ENCODE measurements at regions not wholly inside any gene's neighbourhood (a gene's known extent, or its start where the extent isn't known, plus 50 kb on each side); places are given as distances from the start of the nearest gene placed in this dataset.

DNA sequence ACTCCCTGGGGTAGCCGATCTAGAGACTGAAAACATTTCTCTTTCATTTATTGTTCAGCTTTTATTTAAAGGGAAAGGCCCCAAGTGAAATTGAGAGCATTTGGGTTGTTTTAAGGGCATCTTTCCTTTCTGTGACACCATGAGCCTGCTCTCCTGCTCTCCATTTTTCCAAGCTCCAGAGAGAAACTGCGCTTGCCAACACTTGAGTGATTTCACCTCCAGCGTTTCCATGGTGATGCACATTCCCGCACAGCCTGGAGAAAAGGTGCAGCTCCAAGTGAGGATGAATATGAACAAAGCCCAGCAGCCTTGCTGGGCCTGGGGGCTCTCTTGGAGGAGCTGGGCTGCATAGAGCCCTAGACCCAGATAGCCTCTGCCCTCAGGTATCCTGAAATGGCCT, 159.2 kb upstream of the PPP2R3A start:
- DNase-seq: no peak

DNA sequence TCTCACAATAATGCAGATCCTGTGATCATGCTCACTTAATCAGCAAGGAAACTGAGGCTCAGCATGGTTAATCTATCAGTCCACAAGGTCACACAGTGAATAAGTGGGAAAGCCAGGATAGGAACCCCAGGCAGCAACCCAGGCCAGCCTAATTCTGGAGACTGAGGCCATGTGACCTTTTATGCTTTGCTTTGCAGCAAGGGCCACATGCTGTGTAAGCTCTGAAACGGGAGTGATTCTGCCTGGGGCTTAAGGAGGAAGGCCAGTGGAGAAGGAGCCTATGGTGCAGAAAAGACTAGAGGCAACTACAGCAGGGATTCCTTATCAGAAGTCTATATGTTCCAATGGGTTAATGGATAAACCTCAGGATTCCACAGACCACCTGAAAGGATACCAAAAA, 157.6 kb upstream of the PPP2R3A start:
- DNase-seq: no peak

DNA sequence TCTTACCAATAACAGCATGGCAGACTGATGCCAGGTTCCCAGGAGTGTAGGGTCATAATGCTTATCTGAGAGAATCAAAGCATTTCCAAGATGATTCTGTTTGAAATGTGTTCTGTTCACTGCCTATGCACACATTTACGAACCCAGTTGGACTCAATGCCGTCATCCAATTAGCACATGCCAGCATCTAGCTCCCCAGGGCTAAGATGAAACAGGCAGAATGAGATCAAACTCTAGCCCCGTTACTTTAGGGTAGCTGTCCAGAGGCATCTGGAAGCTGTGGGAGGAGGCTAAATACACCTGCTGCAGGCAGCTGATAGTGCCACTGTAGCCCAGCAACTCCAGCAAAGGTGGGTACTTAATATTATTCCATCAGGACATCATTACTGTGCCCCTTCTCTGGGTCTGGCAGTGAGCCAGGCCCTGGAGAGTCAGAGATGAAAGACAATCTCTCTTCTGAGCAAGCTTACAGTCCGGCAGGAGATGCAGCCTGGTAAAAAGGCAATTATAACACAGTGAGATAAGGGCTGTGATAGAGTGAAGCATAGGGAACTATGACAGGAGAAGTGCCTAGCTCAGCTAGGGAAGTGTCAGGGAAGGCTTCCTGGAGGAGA, 156.4 kb upstream of the PPP2R3A start:
- no peak for DNase-seq

DNA sequence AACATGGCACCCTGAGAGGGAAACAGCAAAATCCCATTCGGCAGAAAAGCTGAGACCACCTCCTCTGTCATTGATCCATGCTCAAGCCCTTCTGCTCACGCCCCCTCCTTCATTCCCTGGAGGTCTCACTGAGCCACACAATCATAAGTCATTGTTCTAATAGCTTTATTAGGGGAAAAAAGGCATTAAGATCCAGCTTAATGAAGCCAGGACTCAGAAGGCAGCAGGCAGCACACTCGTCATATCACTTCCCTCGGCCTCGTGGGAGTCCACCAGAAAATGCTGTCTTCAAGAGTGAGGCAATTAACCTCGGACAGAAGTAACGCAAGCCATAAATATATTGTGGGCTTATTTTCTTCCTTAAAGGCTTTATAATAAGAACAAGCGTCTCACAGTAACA, 153.9 kb upstream of the PPP2R3A start:
- no peak for DNase-seq

DNA sequence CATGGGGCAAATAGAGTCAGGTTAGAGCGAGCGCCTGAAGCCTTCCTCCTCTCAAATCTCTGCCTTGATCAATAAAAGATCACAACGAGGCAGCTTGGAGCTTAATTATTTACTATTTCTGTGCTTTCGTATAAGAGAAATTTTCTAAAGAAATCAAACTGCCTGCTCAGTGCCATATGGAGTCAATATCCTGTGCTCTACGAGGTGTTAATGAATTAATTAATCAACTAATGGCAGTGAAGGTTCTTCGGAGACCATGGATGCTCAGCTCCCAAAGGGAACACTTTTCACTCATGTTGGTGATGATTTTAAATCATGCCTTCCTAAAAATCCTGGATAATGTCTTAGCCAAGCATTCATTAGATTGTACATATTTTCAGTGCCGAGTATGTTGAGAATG, 153.5 kb upstream of the PPP2R3A start:
- no peak for DNase-seq

DNA sequence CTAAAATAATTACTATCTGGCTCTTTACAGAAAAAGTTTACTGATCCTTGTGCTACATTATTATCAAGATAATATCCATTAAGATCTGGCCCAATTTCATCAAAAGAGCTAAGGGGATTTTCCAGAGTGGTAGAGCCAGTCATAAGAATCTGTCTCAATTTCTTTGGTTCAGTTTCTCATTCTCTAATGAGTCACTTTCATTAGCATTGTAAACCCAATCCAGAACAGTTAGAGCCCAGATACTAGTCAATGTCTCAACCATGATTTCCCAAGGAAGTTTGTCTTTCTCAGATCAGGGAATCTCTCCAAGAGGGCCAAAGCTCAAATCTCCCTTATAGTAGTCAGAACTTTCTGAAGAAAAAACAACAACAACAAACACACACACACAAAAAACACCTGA, 131.1 kb upstream of the PPP2R3A start:
- DNase-seq: no peak

DNA sequence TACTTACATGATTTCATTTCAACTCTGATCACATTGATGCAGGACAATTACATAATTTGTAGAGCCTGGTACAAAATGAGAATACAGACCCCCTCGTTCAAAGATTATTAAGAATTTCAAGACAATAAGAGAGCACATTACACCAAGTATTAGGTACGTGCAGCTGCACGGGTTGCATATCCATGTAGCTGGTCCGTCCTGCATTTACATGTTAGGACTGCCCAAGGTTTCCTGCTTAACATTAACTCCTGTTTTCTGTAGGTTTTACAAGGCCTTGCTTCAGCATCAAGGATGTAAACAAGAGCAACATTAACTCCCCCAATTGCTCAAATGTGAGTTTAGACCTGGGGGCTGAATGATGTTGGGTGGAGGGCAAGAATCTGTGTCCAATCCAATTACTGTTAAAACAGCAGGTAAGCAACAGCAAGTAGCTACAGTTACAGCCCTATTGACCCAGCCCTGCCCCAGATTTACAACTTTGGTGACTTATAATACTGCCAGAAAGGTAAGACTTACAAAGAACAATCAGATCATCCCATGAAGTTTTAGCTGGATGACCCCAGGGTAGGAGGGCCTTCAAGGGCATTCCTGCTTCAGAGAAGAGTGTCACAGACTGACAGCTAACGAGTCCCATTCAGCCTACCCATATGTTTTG, 127.4 kb upstream of the PPP2R3A start:
- DNase-seq: no peak

DNA sequence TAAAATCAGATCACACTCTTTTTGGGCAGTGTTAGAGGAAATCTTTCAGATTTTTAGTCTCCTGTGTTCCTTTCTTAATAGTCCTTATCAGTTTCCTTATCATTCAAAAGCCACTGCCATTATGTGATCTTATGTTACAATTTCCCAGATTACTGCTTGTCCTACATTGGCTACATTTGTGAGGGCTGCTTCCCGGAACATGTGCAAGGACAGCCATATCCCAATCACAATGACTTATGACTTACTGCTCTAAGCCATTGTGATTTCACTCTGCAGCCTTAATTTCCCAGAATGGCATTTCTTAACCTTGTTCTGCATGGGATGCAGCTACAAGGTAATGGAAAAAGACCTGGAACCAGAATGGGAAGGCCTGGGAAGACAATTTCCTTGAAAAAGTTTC, 125.1 kb upstream of the PPP2R3A start:
- no peak for DNase-seq

DNA sequence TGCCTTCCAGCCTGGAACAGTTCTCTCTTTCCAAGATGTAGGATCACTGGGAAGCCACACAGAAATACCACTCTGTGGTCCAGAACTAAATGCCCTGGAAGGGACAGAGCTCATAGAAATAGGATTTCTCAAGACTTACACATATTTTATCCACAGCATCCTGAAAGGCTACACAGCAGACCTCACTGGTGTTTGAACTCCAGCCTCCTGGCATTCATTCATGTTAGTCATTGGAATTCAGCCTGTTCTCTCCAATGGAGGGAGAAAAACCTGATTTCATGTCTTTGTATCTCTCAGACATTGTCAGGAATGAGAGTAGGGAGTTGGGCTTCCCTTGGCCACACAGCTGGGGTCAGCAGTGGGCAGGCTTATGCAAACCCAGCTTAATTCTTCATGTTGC, 121.1 kb upstream of the PPP2R3A start:
- DNase-seq: no peak

DNA sequence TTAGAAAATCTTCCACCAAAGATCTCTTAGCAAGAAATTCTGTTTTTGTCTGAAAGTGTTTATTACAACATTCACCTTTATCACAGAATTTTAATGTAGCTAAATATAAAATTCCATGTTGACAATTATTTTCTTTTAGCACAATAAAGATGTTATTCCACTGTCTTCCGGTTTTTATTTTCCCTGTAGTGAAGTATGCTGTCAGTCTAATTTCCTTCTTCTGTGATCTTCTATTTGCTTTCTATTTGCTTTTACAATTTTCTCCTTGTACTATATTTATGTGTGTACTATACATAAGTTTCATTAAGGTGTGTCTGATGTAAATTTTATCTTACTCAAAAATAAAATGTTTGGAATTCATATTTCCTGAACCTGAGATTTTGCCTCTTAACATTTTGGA, 117.5 kb upstream of the PPP2R3A start:
- DNase-seq: no peak

DNA sequence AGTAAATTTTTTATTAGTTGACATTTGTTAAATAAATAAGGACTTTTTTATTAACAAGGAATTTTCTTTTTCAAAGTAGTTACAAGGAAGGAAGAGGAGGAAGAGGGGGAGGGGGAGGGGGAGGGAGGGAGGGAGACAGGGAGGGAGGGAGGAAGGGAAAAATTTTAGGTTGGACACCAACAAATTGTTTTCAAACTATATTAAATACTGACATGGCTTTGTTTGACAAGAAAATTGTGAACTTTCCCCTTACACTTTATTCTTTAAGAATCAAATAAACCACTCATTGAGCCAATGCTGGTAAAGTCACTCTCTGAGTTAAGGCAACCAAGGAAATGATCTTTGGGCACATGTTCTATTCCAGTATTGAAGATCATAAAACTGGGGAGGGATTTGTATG, 115.7 kb upstream of the PPP2R3A start:
- no peak for DNase-seq

DNA sequence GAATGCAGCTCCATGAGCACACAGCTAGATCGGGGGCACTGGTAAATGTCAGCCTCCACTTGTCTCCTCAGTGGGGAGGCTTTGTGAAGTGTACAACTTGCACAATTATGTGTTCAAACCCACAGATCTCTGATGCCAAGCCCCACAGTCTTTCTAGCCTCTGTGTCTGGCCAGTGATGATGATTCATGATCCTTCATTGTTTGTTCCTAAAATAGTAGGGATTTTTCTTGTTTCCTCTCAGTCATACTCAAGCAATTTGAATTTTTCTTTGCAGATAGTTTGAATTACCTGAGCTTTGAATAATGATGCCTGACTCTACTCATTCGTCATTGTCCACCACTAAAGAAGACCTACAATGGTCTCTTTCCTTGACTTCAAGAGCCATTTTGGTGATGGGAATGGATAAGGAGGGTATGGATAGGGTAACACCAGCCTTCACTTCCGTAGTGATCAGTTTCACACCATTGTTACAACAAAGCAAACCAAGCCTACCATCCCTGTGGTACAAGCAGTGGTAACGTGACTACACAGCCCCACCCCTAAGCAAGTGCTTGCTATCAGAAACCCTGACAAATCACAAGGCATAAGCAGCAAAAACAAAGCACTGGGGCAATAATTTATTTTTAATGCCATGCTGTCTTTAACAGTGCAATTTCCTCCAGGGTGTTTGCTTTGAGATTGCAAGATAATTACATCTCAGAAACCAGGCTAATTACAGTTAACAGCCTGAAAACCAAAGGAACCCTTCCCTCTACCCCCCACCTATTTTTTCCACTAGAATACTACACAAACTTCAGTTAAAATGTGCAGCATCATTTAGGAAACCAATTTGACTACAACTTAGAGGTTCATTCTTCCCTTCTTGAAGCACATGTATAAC, 114.1 kb upstream of the PPP2R3A start:
- no peak for DNase-seq

DNA sequence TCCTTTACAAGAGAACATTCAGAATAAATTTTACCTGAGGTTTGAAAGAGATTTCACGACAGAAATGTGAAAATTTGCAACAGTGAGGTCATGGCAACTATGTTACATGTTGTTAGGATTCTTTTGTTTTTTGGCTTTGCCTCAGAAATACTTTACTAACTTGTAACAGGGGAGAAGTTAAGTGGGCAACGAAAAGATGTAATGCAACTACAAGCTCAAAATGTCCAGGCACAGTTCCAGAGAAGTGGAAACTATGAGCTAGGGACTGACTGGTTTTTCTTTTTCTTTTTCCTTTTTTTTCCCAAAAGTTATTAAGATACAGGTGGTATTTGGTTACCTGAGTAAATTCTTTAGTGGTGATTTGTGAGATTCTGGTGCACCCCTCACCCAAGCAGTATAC, 111.5 kb upstream of the PPP2R3A start:
- DNase-seq: no peak

DNA sequence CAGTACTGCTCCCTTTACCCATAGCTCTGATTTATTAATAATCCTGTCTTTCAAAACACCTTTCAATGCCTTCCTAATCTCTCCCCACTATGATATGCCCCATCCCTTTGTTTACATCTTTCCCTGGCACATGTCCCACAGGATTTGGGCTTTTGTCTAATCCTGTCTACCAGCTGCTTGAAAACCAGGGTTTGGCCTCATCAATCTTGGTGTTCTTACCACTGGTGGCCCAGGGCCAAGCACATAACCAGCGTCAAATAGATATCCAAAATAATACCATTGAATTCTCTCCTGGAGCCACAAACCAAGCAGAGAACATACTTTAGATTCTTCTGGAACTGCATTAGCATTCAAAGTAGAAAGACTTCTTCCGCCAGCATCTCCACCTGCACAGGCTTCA, 104.8 kb upstream of the PPP2R3A start:
- no peak for DNase-seq

DNA sequence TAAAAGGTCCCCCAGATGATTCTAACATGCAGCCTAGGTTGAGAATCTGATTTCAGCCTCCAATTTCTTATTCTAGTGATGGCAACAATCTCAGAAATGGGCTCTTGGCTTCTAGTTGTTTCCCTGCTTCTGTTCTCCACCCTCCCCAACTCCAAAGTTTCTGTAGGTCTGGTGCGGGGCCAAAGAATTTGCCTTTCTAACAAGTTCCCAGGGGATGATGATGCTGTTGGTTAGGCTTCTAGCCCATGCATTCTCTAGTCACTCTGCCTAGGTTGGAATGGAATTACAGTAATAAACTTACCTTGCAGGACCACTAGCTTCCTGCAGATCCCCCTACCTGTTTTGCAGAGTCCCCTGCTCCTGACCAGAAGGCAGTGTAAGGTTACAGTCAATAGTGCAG, 103.2 kb upstream of the PPP2R3A start:
- no peak for DNase-seq

DNA sequence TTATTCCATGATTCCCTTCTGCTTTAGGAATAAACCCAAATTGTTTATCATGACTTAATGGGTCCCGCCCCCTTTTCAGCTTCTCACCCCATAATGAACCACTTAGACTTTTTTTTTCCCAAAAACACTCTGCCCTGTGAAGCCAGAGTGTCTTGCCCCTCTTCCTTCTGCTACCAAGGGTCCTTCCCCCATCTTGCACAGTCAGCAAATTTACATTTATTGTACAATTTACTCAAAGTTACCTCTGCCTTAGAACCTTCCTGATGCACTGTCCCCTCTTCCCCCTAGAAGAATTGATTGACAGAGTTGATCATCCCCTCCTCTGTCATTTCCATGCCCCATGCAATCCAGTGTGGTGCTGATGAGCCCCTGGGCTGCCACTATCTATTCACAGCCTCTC, 101.5 kb upstream of the PPP2R3A start:
- DNase-seq: no peak

DNA sequence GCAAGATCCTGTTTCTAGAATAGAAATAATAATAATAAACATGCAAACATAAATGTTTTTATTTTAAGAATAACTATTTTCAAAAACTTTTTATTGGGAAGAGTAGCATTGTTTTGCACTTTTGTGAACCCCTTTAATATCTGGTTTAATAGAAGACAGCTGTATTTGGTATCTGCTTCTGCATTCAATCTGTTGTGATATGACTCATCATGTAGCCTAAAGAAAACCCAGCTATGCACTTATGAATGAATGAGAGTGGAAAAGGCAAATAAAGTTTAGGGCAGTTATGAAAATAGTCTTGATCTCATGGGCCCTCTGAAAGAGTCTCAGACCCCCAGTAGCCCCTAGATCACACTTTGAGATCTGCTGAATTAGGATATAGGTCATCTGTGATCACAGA, 100.4 kb upstream of the PPP2R3A start:
- no peak for DNase-seq

DNA sequence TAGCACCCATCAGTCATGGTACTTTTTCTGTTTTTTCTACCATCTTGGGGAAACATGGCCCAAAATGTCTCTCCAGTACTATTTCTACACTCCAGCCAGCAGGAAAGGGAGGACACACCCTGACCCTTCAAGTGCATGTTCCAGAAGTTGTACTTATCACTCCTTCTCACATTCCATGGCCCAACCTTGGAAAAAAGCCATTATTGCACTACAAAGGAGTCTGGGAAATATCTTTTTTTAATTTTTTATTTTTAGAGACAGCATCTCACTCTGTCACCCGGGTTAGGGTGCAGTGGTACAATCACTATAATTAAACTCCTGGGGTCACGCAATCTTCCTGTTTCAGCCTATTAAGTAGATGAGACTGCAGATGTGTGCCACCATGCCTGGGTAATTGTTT, 100.0 kb upstream of the PPP2R3A start:
- DNase-seq: no peak

DNA sequence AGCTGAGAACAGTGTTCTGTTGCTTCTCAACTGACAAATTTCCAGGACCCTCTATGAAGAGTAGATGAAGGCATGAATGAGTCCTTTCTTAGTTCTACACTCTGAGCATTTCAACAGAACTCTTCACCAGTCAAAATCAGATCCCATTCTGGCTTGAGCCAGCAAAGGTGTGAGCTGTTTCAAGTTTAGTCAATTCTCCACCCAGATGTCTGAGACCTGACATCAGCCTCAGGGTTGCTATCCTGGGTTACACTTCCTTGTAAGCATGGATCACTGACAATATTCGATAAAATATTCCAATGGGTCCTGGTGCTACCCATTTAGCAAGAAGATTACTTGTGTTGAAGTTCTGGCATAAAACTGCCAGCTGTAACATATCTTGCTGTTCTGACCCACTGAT, 97.6 kb upstream of the PPP2R3A start:
- no peak for DNase-seq

DNA sequence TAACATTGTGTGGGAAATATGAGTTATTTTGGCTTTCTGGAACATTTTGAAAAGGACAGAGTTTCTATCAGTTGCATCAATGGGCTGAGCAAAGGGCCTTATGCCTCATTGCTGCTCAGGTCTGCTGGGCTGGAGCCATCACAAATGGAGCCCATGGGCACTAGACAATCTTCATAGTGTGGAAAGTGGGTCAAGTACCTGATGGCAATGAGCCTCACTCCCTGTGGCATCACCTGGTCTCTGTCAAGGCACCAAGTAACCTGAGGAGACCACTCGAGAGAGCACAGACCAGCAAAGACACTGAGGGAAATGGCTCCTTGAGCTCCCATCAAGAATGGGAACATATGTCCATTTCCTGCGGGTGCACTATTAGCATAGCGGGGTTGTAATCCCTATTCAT, 96.7 kb upstream of the PPP2R3A start:
- peak; percentile 9 for DNase-seq

DNA sequence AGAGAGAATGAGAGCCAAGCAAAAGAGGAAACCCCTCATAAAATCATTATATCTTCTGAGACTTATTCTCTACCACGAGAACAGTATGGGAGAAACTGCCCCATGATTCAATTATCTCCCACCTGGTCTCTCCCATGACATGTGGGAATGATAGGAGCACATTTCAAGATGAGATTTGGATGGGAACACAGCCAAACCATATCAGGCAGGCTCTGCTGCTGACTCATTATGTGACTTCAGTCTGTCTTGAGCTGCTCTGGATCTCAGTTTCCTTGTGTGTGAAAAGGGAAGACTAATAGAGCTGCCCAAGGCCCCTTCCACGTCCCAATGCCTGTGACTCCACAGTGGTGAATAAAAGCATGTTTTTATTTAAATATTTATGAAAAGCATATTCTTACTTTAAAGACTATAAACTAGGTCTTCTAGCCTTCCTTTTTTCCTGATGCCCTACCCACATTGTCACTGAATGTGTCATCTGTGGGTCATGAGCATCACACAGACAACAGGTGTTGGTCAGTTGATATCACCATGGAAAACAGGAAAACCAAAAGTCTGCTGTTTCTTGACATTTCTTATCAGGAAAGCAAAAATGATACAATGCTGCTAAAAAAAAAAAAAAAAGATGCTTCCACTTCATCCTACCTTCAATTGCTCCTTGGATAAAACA, 96.0 kb upstream of the PPP2R3A start:
- DNase-seq: no peak

DNA sequence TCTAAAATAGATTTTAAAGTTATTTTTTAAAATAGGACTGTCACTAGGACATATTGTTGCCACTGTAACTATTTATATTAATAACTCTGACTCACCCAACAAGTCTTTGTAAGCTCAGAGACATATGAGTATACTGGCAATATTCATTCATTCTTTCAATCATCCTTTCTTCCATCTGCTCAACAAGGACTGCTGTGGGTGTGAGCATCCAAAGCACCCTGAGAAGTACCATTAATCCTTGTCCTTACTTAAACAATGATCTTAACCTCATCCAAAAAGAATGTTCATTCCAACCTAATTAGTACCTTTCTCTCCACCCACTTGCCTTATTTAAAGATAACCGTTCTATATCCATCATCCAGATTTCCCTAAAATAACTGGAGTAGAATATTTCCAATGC, 94.2 kb upstream of the PPP2R3A start:
- no peak for DNase-seq

DNA sequence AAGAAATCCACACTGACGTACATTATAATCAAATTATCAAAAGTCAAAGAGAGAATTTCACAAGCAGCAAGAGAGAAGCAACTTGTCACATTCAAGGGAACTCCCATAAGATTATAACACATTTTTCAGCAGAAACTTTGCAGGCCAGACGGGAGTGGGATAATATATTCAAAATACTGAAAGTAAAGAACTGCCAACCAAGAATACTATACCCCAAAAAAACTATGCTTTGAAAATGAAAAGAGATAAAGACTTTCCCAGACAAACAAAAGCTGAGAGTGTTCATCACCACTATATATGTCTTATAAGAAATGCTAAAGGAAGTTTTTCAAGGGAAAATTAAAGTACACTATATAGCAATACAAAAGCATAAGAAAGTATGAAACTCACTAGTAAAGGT, 91.5 kb upstream of the PPP2R3A start:
- no peak for DNase-seq

DNA sequence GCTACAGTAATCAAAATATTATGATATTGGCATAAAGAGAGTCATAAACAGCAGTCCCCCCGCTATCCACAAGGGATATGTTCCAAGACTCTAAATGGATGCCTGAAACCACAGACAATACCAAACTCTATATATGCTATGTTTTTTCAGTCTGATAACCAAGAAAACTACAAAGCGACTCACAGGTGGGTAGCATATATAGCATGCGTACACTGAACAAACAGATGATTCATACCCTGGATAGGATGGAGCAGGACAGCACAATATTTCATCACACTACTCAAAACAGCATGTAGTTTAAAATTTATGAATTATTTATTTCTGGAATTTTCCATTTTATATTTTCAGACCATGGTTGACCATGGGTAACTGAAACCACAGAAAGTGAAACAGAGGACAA, 87.0 kb upstream of the PPP2R3A start:
- no peak for DNase-seq
